ENCODE measurements at regions not wholly inside any gene's neighbourhood (a gene's known extent, or its start where the extent isn't known, plus 50 kb on each side); places are given as distances from the start of the nearest gene placed in this dataset.

DNA sequence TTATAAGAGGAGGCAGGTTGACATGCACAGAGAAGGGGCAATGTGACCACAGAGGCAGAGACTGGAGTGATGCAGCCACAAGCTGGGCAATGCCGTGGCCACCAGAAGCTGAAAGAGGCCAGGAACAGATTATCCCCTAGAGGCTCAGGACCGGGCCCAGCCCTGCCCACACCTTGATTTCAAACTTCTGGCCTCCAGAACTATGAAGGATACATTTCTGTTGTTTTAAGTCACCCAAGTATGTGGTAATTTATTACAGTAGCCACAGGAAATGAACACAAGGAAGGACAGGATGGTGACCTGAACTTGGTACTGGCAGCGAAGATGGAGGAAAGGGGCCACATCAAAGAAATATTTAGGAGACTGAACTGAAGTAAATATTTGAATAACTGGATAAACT, 66.8 kb upstream of the RIOK3 start:
- in situ Hi-C loops (cut with HindIII; ENCODE audit: extremely low pct_ligation_motif_present, low pct_unique_long_range_greater_than_20kb): no loop called here
- Histone ChIP-seq H3K4me1 (ENCODE audit: insufficient read depth, low read length) (peaks cover 54% of the 10 kb centered on the region), H3K4me2 (ENCODE audit: low read depth, low read length) (peak overlapping the region; percentile 21; the same call in 1 of the 2 replicates), H3K36me3 (replicated peaks in 1 of 2; ENCODE audit: control insufficient read depth in 1 of 2, insufficient read depth in 2 of 2, low read length in 2 of 2) (no peaks in the 10 kb centered on the region; a peak in 1 of 5 replicates), H3K27me3 (ENCODE audit: control insufficient read depth in 1 of 2, insufficient read depth in 2 of 2, low read length in 2 of 2) (no peaks in the 10 kb centered on the region), H3K9me3 (ENCODE audit: low read length) (no peaks in the 10 kb centered on the region), H2AFZ (ENCODE audit: low read length) (no peak overlapping the region), H3K9ac (ENCODE audit: insufficient read depth, low read depth, low read length) (no peak overlapping the region), H3K27ac (ENCODE audit: extremely low read length, insufficient read depth, low read length) (peak overlapping the region; percentile 42), H3K79me2 (ENCODE audit: insufficient read depth, low read length) (no peaks in the 10 kb centered on the region), H3K4me3 (replicated peaks in 1 of 3; ENCODE audit: insufficient read depth in 1 of 3, low read depth in 2 of 3, low read length in 3 of 3) (no peak overlapping the region), H4K20me1 (ENCODE audit: insufficient read depth, low read length) (no peaks in the 10 kb centered on the region)
- DNase-seq (ENCODE audit: low spot score): peak; percentile 69
- intact Hi-C loops (cut with micrococcal nuclease; ENCODE audit: unreplicated experiment): no loop called here
- POLR2A ChIA-PET: interaction anchor here (1.6 kb wide), 1 partner anchor 15 kb away, joined by 9 read pairs; no protein-coding TSS in a partner anchor
- ATAC-seq: peak; percentile 62
- no TSS peak for BruUV-seq (replicated peaks)
- CTCF ChIA-PET (ENCODE audit: low intra/inter-chr PET ratio, low total read pairs): no interaction called here
- WGBS (ENCODE audit: low lambda C conversion rate): 37% methylated on average over 3 of the region's 3 CpGs
- no peak for FAIRE-seq
- 0 out of 2 replicates have a peak, but pooled peaks have one; percentile 34 for TF ChIP-seq GATAD2A (CRISPR knock-in tag; IDR thresholded peaks at IDR 0.05)
- TF ChIP-seq PBX3 (CRISPR knock-in tag; IDR thresholded peaks at IDR 0.05; ENCODE audit: borderline replicate concordance): no peak
- TF ChIP-seq ARHGAP35 (CRISPR knock-in tag; IDR thresholded peaks at IDR 0.05; ENCODE audit: borderline replicate concordance): no peak
- TF ChIP-seq, protein P1, sequence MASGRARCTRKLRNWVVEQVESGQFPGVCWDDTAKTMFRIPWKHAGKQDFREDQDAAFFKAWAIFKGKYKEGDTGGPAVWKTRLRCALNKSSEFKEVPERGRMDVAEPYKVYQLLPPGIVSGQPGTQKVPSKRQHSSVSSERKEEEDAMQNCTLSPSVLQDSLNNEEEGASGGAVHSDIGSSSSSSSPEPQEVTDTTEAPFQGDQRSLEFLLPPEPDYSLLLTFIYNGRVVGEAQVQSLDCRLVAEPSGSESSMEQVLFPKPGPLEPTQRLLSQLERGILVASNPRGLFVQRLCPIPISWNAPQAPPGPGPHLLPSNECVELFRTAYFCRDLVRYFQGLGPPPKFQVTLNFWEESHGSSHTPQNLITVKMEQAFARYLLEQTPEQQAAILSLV (CRISPR knock-in tag; IDR thresholded peaks at IDR 0.05; ENCODE audit: borderline replicate concordance): no peak
- no peak for TF ChIP-seq REL (CRISPR knock-in tag; conservative IDR thresholded peaks at IDR 0.05)
- TF ChIP-seq FOXP4 (CRISPR knock-in tag; IDR thresholded peaks at IDR 0.05): no peak
- TF ChIP-seq ZNF317 (CRISPR knock-in tag; IDR thresholded peaks at IDR 0.05): no peak
- TF ChIP-seq SP5 (CRISPR knock-in tag; IDR thresholded peaks at IDR 0.05; ENCODE audit: borderline replicate concordance, low read depth): 0 out of 2 replicates have a peak, but pooled peaks have one; percentile 19
- TF ChIP-seq, protein P2, sequence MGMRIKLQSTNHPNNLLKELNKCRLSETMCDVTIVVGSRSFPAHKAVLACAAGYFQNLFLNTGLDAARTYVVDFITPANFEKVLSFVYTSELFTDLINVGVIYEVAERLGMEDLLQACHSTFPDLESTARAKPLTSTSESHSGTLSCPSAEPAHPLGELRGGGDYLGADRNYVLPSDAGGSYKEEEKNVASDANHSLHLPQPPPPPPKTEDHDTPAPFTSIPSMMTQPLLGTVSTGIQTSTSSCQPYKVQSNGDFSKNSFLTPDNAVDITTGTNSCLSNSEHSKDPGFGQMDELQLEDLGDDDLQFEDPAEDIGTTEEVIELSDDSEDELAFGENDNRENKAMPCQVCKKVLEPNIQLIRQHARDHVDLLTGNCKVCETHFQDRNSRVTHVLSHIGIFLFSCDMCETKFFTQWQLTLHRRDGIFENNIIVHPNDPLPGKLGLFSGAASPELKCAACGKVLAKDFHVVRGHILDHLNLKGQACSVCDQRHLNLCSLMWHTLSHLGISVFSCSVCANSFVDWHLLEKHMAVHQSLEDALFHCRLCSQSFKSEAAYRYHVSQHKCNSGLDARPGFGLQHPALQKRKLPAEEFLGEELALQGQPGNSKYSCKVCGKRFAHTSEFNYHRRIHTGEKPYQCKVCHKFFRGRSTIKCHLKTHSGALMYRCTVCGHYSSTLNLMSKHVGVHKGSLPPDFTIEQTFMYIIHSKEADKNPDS (CRISPR knock-in tag; IDR thresholded peaks at IDR 0.05): no peak
- TF ChIP-seq SAP130 (CRISPR knock-in tag; IDR thresholded peaks at IDR 0.05; ENCODE audit: low read depth): 0 out of 2 replicates have a peak, but pooled peaks have one; percentile 21
- no peak for TF ChIP-seq ZNF704 (CRISPR knock-in tag; IDR thresholded peaks at IDR 0.05; ENCODE audit: borderline replicate concordance)
- peak; percentile 54; the same call in 1 of the 2 replicates for TF ChIP-seq FOXA3 (CRISPR knock-in tag; IDR thresholded peaks at IDR 0.05)
- no peak for TF ChIP-seq CENPT (CRISPR knock-in tag; IDR thresholded peaks at IDR 0.05; ENCODE audit: low read depth)
- 0 out of 2 replicates have a peak, but pooled peaks have one; percentile 45 for TF ChIP-seq MED1 (CRISPR knock-in tag; IDR thresholded peaks at IDR 0.05)
- no peak for TF ChIP-seq MAFG (CRISPR knock-in tag; IDR thresholded peaks at IDR 0.05)
- TF ChIP-seq ZNF577 (CRISPR knock-in tag; IDR thresholded peaks at IDR 0.05; ENCODE audit: borderline replicate concordance, low read depth): no peak
